ENCODE measurements at regions not wholly inside any gene's neighbourhood (a gene's known extent, or its start where the extent isn't known, plus 50 kb on each side); places are given as distances from the start of the nearest gene placed in this dataset.

DNA sequence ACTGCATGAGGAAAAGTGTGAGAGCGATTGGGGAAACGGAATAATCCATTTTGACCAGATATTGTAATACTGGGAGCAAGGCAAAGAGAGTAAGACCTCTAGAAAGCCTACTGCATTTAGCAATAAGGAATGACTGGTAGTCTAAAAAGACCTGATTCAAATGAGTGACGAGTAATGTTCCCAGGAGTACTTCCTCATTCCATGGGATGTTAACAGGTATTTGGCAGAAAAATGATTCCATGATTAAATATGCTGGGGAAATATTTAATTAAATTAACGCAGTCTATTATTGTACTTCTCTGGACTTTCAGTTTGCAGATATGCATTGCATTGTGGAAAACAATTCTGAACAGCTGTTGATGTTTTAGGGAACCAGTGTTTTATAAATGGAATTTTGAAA, 105.5 kb downstream of the RPE65 start:
- TF ChIP-seq, protein P1, sequence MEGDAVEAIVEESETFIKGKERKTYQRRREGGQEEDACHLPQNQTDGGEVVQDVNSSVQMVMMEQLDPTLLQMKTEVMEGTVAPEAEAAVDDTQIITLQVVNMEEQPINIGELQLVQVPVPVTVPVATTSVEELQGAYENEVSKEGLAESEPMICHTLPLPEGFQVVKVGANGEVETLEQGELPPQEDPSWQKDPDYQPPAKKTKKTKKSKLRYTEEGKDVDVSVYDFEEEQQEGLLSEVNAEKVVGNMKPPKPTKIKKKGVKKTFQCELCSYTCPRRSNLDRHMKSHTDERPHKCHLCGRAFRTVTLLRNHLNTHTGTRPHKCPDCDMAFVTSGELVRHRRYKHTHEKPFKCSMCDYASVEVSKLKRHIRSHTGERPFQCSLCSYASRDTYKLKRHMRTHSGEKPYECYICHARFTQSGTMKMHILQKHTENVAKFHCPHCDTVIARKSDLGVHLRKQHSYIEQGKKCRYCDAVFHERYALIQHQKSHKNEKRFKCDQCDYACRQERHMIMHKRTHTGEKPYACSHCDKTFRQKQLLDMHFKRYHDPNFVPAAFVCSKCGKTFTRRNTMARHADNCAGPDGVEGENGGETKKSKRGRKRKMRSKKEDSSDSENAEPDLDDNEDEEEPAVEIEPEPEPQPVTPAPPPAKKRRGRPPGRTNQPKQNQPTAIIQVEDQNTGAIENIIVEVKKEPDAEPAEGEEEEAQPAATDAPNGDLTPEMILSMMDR (IDR thresholded peaks at IDR 0.05; ENCODE audit: low read length), result no peak
- no peak for TF ChIP-seq EZH2 (IDR thresholded peaks at IDR 0.05; ENCODE audit: borderline replicate concordance, low read length)

Data from OCI-LY1 (cell line).